HG03378 (cell line): ENCODE measurements at regions not wholly inside any gene's neighbourhood (a gene's known extent, or its start where the extent isn't known, plus 50 kb on each side); places are given as distances from the start of the nearest gene placed in this dataset.
"Not testable (repeated sequence)": the region's sequence is repeated elsewhere in the genome, so short reads cannot be mapped to it uniquely, and the experiment has no call there.

ENCODE experiments used
- ATAC-seq: cut with Tn5 transposase; IDR thresholded peaks from one replicate; pipeline ENCODE4 v1.9.1; 2021; ENCODE audit warnings: mild to moderate bottlenecking, moderate library complexity; ENCODE audit not compliant: unreplicated experiment

GRCh38 chr5:20890936-20891335 lies 902.9 kb upstream of the CDH18 start:
- ATAC-seq, result not testable (repeated sequence)

- ATAC-seq, result not testable (repeated sequence)
Measured at GRCh38 chr5:20875726-20876125, 887.7 kb upstream of the CDH18 start.

- ATAC-seq, result not testable (repeated sequence)
Measured at GRCh38 chr5:20865892-20866291, 877.9 kb upstream of the CDH18 start.

GRCh38 chr5:20833081-20833627 lies 845.2 kb upstream of the CDH18 start:
- ATAC-seq, result no peak

GRCh38 chr5:20832204-20833080 lies 844.4 kb upstream of the CDH18 start:
- no peak for ATAC-seq

- not testable (repeated sequence) for ATAC-seq
Measured at GRCh38 chr5:20825951-20826350, 838.0 kb upstream of the CDH18 start.

- ATAC-seq, result not testable (repeated sequence)
Measured at GRCh38 chr5:20797216-20797615, 809.2 kb upstream of the CDH18 start.

- not testable (repeated sequence) for ATAC-seq
Measured at GRCh38 chr5:20784755-20785154, 796.8 kb upstream of the CDH18 start.

GRCh38 chr5:20783484-20783883 lies 795.5 kb upstream of the CDH18 start:
- not testable (repeated sequence) for ATAC-seq

GRCh38 chr5:20771338-20771737 lies 783.3 kb upstream of the CDH18 start:
- not testable (repeated sequence) for ATAC-seq

- not testable (repeated sequence) for ATAC-seq
Measured at GRCh38 chr5:20765074-20765473, 777.1 kb upstream of the CDH18 start.

GRCh38 chr5:20759459-20759858 lies 771.5 kb upstream of the CDH18 start:
- ATAC-seq, result not testable (repeated sequence)

GRCh38 chr5:20752179-20752578 lies 764.2 kb upstream of the CDH18 start:
- ATAC-seq, result not testable (repeated sequence)

GRCh38 chr5:20735715-20736114 lies 747.7 kb upstream of the CDH18 start:
- ATAC-seq, result peak; percentile 69

GRCh38 chr5:20732223-20732622 lies 744.2 kb upstream of the CDH18 start:
- ATAC-seq, result not testable (repeated sequence)

- not testable (repeated sequence) for ATAC-seq
Measured at GRCh38 chr5:20721286-20721685, 733.3 kb upstream of the CDH18 start.

GRCh38 chr5:20711520-20712155 lies 723.6 kb upstream of the CDH18 start:
- ATAC-seq, result not testable (repeated sequence)

- ATAC-seq, result not testable (repeated sequence)
Measured at GRCh38 chr5:20707634-20708033, 719.6 kb upstream of the CDH18 start.

- ATAC-seq, result no peak
Measured at GRCh38 chr5:20694121-20694520, 706.1 kb upstream of the CDH18 start.

GRCh38 chr5:20692913-20693312 lies 704.9 kb upstream of the CDH18 start:
- ATAC-seq, result no peak

GRCh38 chr5:20683241-20683940 lies 695.4 kb upstream of the CDH18 start:
- ATAC-seq, result no peak
